Fibroblast of gingiva (primary cell): ENCODE measurements at regions not wholly inside any gene's neighbourhood (a gene's known extent, or its start where the extent isn't known, plus 50 kb on each side); places are given as distances from the start of the nearest gene placed in this dataset.
A peak's percentile ranks its signal among the peaks of the same experiment; 100 is the strongest.

Experiments used
- DNase-seq: peaks from one replicate; pipeline ENCODE4 v3.0.0-alpha.2; 2011; ENCODE audit warnings: low read depth

DNA sequence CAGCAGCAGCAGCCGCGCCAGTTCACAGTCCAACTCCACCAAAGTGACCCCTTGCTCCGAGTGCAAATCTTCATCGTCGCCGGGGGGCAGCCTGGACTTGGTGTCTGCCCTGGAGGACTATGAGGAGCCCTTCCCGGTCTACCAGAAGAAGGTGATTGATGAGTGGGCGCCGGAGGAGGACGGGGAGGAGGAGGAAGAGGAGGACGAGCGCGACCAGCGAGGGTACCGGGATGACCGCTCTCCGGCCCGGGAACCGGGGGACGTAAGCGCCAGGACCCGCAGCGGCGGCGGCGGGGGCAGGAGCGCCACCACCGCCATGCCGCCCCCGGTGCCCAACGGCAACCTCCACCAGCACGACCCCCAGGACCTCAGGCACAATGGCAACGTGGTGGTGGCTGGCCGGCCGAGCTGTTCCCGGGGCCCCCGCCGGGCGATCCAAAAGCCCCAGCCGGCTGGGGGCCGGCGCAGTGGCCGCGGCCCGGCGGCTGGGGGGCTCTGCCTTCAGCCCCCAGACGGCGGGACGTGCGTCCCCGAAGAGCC, 224.1 kb upstream of the IL12A start:
- DNase-seq, result no peak

DNA sequence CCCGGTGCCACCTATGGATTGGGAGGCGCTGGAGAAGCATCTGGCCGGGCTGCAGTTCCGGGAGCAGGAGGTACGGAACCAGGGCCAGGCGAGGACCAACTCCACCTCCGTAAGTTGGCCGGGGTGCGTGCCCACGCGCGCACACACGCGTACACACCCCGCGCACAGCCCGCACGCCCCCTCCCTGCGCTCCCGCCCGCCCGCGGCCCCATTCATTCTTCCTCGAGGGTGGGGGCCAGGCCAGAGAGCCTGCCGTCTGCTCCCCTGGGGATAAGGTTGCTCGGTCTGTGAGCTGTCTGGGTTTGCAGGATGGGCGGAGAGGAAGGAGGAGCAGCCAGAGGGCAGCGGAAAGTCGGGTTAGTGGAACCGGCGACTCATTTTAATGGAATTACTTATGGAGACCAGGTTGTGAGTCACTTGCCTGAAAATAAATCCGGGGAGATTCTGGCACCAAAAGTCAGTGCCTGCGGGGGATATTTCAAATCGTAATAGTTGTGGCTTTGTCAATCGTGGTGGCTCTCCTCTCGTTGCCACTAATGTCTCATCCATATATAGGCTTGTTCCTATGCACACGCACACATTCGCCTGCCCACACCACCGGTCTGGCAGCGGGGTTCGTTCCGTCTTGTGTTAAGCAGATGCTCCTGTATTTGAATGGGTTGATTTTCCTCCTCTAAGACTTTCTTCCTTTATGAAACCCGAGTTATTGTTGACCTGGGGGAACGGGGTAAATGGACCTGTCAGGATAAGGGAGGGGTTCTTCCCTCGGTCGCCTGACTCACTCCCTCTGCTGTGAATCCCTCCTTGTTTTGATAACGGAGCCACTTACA, 223.4 kb upstream of the IL12A start:
- peak; percentile 97 for DNase-seq

DNA sequence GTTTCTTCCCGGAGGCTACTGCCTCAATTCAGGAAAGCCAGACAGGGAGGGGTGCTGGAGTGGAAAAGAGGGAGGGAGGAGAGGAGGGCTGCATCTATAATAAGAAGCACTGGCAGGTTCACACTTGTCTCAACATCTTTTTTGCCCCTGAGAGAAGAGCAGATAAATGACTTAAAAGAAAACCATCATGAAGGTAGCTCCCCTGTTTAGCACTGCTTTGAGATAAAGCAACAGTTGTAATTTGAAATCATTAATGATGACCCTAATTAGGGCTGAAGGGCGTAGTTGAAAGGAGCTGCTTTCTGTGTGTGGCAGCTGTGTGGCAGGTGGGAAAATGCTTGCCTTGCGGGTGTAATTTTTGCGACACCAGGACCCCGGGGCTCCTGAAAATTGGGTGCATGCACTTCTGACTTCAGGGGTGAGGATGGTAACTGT, 222.8 kb upstream of the IL12A start:
- DNase-seq, result no peak

DNA sequence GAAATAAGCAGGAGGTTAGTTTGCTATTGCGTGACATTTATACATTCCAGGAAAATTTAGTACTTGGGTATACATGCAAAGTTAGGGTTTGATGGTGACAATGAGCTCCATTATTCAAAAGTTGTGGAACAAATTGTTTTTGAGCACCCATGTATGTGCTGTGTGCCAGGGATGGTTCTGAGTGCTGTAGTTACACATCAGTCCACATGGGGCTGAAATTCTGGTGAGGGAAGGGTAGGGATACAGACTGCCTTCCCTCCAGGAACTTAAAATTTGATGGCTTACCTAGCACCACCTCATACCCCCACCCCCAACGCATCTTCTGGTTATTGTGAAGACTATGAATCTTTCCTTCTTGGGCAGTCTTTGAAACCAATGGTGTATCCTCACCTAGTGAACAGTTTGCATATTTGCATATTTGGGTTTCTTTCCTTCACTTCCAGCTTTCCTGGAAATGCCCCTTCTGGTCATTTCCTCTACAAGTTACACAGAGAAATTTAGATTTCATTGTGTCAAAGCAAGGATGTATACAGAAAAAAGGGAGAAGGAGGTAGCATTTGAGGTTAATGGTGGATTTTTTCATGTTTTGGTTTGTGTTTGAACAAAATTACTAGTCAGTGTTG, 222.0 kb upstream of the IL12A start:
- DNase-seq, result peak; percentile 32

DNA sequence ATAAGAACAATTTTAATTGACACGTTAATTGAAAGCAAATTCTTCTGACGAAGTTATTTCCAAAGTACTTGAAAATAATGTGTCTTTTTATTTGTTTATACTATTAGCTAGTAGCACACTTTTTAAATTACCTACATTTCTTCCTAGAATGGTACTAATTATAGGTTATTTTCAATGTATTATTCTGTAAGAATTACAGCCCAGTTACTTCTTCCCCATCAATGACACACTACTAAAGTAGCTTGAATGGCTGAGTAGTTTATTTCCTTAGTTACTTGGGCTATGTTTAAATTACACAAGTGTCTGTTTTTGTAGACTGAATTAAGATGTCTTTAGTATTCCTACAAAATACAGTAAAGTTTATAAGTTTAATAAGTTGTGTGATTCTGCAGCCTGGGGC, 217.6 kb upstream of the IL12A start:
- DNase-seq, result no peak

DNA sequence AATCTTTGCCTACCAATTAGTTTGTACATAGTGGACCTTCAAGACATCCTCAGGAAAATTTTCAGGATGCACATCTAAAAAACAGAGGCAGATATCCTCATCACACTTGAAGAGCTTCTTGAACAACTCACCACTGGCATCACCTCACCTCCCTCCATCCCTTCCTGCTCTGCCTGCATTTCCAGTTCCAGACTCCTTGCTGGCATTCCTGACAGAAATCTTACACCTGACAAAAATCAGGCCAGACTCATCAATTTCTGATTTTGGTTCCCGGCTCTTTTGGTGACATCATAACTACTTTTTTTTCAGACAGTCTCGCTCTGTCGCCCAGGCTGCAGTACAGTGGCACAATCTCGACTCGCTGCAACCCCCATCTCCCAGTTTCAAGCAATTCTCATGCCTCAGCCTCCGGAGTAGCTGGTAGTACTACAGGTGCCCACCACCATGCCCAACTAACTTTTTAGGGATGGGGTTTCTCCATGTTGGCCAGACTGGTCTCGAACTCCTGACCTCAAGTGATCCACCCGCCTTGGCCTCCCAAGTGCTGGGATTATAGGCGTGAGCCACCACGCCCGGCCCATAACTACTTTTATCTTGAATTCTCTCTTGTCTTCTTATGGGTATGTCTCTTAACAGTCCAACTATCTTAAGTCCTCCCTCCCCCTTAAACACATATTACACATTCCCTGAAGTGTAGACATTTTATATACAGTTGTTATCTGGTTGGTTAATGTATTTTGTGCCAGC, 216.6 kb upstream of the IL12A start:
- no peak for DNase-seq

DNA sequence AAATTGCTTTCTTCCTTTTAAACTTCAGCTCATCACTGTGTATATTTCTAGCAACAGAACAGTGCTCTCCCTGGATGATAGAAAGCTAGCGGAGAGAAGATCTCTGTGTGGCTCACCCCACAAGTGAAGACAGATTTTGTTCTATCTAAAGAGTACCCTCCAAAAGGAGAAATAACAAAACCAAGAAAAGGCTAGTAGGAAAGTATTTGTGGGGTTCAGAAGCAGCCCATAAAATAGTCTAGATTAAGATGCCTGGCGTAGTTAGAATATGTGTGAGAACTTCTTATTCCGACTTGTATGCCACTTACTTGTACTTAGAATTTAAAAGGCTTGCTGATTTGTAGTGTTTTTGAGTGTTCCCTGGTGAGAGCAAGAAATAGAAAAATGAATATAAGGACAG, 214.9 kb upstream of the IL12A start:
- no peak for DNase-seq

DNA sequence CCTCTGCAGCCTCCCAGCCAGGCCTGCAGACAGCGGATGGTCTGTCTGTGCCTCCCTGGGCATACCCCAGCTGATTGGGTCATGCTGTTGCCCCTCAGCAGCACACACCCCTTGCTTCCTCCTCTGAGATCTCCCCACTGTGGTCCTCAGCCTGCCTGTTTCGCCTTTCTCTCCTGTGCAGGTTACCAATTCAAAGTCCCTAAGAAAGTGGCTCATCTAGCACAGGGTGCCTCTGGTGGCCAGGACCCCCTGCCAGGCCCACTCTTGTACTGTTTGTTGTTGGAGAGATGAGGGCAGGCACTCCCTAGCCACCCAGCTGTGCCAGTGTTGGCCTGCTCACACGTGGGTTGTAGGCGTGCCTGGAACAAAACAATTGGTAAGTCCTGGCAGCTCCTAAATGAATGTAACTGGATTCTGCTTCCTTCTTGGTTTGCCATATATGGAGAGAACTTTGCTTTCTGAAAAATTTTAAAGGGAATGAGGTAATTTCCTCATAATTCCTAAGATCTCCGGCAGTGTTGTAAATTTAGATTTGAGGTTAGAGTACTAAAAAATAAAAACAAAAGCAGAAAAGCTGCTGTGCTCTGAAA, 213.2 kb upstream of the IL12A start:
- peak; percentile 77 for DNase-seq

DNA sequence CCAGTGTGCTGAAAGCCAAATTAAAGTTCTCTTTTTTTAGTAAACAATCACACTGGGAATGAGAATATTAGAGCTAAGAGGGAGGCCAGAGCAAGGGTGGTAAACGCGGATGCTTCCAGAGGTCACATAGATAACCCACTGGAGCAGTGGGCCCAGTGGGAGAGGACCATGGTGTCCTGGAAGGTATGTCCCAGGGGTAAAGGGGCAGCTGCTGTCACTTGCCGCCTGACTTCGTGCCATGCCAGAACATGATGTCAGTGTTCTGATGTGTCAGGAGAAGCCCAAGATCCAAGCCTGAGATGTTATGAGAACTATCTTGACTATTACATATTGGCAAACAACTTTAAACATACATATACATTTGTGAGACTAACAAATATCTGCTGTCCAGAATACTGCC, 211.9 kb upstream of the IL12A start:
- DNase-seq, result no peak

DNA sequence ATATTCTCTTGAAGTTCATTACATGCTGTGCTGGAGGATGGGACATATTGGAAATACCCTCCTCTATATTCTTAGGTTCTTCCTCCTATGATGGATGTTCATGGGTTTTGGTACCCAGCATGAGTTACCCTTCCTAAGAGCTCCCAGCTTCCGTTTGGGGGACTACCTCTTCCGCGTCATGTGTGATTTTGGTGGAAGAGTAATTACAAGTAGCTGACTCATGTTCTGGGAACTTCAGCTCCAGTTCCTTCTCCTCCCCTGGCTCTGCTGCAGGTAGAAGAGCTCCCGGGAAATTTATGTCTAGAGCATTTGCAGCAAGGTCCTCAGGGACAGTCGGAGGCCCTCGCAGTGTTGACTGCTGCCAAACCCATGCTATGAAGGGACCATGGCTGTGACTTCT, 208.8 kb upstream of the IL12A start:
- DNase-seq, result no peak

DNA sequence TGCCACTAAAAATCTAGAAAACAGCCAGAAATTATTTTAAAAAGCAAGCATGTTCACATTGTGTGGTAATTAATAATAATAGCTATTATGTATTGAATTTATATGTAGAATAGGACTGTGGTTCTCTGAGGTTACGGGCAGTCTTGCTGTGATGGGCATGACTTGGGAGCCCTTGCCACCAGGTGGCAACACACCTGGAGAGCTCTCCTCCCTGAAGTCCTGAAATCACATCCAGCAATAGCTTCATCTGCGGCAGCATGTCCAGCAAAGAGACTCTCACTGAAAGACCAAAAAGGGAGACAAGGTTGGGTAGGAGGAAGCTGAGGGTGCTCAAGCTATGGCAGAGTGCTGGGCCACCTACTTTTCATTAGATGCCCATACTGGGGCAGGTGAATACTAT, 206.8 kb upstream of the IL12A start:
- no peak for DNase-seq

DNA sequence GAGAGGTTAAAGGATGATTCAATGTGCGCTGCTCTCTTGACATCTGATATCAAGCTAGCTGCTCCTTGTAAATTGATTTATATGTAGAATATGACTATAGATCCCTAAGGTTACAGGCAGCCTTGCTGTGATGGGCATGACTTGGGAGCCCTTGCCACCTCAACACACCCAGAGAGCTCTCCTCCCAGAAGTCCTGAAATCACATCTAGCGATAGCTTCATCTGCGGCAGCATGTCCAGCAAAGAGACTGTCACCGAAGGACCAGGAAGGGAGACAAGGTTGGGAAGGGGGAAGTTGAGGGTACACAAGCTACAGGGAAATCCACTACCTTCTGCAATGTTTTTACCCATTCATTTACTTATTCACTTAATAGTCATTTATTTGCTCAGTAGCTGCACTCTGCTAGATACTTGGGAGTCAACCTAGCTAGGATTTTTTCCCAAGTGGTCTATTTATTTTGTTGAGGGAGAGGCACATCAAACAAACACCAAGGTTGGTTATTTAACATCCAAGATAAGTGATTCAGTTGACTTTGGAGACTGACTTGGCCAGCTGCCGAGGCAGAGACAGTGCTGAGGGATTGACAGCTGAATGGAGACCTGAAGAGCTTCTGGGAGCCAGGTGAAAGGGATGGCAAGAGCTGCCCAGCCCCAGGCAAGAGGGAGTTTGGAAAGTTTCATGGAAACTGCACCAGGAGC, 205.8 kb upstream of the IL12A start:
- DNase-seq, result no peak

DNA sequence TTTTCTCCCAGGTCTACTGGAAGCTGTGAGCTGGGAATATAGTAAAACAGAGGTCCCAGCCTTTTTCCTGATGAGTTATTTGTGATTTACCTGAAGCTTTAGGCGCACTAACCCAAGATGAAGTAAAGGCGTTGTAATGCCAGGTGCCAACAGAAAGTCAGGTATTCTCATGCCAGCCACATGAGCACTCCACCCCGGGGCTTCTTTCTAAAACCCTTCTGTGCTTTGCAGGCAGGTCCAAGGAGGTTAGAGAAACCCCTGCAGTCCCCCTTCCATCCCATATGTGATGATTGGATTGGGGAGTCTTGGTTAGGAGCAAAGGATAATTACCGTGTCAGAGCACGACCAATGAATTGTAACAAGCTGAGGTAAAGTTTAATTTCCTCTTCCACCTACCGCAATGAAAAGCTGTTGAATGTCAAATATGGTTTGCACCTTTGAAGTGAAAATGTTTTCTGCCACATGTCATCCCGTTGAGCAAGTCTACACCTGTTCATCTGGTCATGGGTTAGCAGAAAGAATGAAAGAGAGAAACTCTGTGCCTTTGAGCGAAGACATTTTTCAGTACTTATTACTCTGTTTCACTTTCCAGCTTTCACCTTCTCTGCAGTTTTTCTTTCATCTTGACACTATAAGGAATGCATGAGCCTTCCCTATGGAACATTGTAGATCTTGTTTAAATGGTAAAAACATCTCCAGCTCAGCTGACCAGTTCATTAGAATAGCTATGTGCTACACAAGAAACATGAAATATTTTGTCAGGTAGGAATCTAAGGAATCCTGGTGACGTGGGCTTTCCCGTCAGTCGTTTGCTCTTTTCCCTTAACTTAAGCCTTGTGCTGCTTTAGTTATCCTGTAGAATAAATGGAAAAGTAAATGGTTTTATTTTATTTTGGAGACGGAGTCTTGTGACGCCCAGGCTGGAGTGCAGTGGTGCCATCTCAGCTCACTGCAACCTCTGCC, 204.6 kb upstream of the IL12A start:
- DNase-seq, result no peak

DNA sequence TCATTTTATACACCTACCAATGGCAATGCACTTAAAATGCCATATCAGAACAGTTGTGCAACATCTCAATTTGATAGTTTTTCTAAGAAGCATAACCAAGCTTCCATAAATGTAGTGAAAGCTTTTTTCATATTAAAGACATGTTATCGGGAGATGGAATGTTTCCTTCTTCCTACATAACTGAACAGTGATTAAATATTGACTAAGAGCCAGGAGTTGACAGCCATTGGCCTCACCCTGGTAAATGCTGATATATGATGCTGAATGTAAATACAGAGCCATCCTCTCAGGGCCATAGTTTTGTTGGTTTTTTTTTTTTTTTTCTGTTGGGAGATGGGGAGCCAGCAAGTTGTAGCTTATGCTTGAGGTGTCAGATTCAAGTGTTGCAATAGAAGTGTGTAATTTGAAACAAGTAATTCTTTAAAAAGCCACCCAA, 203.3 kb upstream of the IL12A start:
- DNase-seq, result no peak

DNA sequence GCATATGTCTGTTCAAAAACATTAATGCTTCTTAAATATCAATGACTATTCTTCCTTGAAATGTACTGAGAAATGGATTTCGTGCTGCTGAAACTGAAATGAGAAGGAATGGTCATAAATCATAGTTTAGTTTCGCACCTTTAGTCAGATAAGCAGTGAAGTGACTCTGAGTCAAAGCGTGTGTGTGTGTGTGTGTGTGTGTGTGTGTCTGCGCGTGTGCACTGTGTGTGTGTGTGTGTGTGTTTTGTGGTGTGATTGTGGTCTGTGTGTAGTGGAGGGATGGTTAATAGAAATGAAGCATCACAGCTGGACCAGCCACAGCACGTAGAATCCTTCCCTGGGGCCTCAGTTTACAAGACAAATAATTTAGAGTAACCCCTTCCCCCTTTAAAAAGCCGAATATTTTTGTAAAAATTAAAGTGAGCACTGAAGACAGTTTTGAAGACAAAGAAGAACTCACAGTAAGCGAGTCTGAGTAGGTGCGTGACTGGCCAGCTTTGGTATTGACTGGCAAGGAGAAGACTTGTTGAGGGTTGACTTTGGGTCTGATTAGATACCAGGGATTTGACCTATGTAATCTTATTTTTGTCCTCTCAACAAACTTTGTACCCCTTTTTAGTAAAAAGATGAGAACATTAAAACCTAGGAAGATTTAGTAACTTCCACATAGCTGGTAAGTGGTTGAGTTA, 202.0 kb upstream of the IL12A start:
- DNase-seq, result no peak

DNA sequence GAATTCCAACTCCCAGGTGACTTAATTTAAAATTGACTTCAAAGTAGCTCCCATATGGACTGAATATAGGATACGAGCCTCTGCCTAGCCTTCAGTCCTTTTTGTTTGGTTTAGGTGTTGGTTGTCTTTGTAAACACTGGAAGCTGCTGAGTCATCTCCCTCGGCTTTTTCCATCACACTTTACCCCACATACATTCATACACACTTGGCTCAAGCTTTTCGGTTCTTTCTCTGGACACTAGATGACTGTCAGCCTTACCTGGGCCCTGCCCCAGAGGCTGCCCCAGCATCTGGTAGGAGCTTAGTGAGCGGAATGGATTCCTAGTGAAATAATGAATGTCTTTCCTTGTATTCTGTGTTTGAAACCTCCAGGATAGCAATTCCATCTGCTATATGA, 201.5 kb upstream of the IL12A start:
- peak; percentile 85 for DNase-seq

DNA sequence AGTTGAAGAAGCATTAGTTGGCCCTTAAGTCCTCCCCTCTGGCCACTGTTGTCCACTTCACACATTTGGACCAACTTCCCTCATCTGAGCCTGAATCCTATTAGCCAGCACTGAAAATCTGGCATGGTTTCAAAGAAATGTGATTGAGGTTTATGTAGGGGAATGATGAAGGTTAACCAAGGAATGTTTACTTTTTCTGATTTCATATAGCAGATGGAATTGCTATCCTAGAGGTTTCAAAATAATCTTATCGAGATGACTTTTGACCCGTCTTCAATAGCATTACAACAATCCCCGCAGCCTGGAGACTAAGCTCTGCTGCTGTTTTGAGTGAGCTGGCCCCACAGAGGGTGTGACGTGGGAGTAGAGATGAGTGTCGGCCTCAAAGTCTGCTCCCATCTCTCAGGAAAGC, 200.8 kb upstream of the IL12A start:
- peak; percentile 30 for DNase-seq

DNA sequence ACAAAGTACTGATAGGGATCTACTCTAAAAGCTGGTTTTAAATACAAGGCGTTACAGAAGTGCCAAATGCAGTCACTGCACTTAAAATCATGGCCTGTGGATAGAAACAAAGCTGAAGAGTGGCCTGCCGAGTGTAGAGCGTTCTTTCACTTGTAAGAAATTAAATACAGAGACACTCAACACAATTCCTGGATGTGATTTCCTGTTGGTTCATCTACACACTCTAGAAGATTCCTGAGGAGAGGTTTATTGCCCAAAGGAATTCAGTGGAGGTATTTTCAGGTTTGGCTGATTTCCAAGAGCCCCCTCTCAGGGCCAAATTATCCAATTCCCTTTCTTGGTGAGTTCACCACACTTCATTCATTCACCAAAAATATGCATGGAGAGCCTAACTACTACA, 200.3 kb upstream of the IL12A start:
- DNase-seq, result no peak

DNA sequence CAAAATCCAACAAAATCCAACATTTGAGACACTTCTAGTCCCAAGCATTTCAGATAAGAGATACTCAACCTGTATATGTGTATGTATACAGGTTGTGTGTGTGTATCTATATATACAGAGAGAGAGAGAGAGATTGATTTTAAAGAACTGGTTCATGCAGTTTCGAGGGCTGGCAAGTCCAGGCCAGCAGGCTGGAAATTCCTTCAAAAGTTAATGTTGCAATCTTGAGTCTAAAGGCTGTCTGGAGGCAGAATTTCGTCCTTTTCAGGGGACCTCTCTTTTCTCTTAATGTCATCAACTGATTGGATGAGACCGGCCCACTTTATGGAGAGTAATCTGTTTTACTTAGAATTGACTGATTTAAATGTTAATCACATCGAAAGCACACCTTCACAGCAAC, 199.6 kb upstream of the IL12A start:
- DNase-seq, result no peak
